ENCODE measurements at regions not wholly inside any gene's neighbourhood (a gene's known extent, or its start where the extent isn't known, plus 50 kb on each side); places are given as distances from the start of the nearest gene placed in this dataset.

GRCh38 chr15:85992224-85992623, 87.4 kb upstream of the AGBL1 start:
- Mint-ChIP-seq H3K9me3 (no peaks in the 10 kb centered on the region), H3K27ac (no peak overlapping the region), H3K4me3 (no peak overlapping the region), H3K36me3 (ENCODE audit: low read depth) (no peaks in the 10 kb centered on the region), H3K4me1 (no peaks in the 10 kb centered on the region), H3K27me3 (peaks cover 2% of the 10 kb centered on the region)
- intact Hi-C loops (cut with micrococcal nuclease) = no loop called here
- no peak for DNase-seq

GRCh38 chr15:85993116-85993515, 86.6 kb upstream of the AGBL1 start:
- no peaks in the 10 kb centered on the region for H3K9me3 Mint-ChIP-seq
- no peaks in the 10 kb centered on the region for H3K36me3 Mint-ChIP-seq (ENCODE audit: low read depth)
- H3K4me1 Mint-ChIP-seq = no peaks in the 10 kb centered on the region
- H3K27me3 Mint-ChIP-seq = peaks cover 2% of the 10 kb centered on the region
- intact Hi-C loops (cut with micrococcal nuclease) = no loop called here
- no peak for DNase-seq
- no peak overlapping the region for H3K4me3 Mint-ChIP-seq
- H3K27ac Mint-ChIP-seq = no peak overlapping the region

- no peak for DNase-seq
- Mint-ChIP-seq H3K27ac (no peak overlapping the region), H3K4me1 (no peaks in the 10 kb centered on the region), H3K27me3 (peaks cover 2% of the 10 kb centered on the region), H3K4me3 (no peak overlapping the region), H3K36me3 (ENCODE audit: low read depth) (no peaks in the 10 kb centered on the region), H3K9me3 (no peaks in the 10 kb centered on the region)
- intact Hi-C loops (cut with micrococcal nuclease) = no loop called here
These were observed 82.1 kb upstream of the AGBL1 start for GRCh38 chr15:85997618-85998017.

GRCh38 chr15:85999658-86000057, 80.0 kb upstream of the AGBL1 start:
- H3K36me3 Mint-ChIP-seq (ENCODE audit: low read depth) = no peaks in the 10 kb centered on the region
- no peak for DNase-seq
- peaks cover 2% of the 10 kb centered on the region for H3K27me3 Mint-ChIP-seq
- no peak overlapping the region for H3K4me3 Mint-ChIP-seq
- no peak overlapping the region for H3K27ac Mint-ChIP-seq
- no peaks in the 10 kb centered on the region for H3K4me1 Mint-ChIP-seq
- intact Hi-C loops (cut with micrococcal nuclease) = no loop called here
- H3K9me3 Mint-ChIP-seq = no peaks in the 10 kb centered on the region

GRCh38 chr15:86001200-86001599, 78.5 kb upstream of the AGBL1 start:
- DNase-seq = no peak
- Mint-ChIP-seq H3K36me3 (ENCODE audit: low read depth) (no peaks in the 10 kb centered on the region), H3K27me3 (peaks cover 2% of the 10 kb centered on the region), H3K4me3 (no peak overlapping the region), H3K9me3 (no peaks in the 10 kb centered on the region), H3K4me1 (no peaks in the 10 kb centered on the region), H3K27ac (no peak overlapping the region)
- intact Hi-C loops (cut with micrococcal nuclease) = no loop called here

GRCh38 chr15:86002444-86002843, 77.2 kb upstream of the AGBL1 start:
- H3K36me3 Mint-ChIP-seq (ENCODE audit: low read depth) = no peaks in the 10 kb centered on the region
- no peak overlapping the region for H3K27ac Mint-ChIP-seq
- peaks cover 2% of the 10 kb centered on the region for H3K27me3 Mint-ChIP-seq
- intact Hi-C loops (cut with micrococcal nuclease) = no loop called here
- DNase-seq = no peak
- H3K4me3 Mint-ChIP-seq = no peak overlapping the region
- no peaks in the 10 kb centered on the region for H3K4me1 Mint-ChIP-seq
- H3K9me3 Mint-ChIP-seq = no peaks in the 10 kb centered on the region

GRCh38 chr15:86004061-86004460, 75.6 kb upstream of the AGBL1 start:
- Mint-ChIP-seq H3K27ac (no peak overlapping the region), H3K27me3 (peaks cover 2% of the 10 kb centered on the region), H3K4me3 (no peak overlapping the region), H3K4me1 (no peaks in the 10 kb centered on the region), H3K36me3 (ENCODE audit: low read depth) (no peaks in the 10 kb centered on the region), H3K9me3 (no peaks in the 10 kb centered on the region)
- no peak for DNase-seq
- intact Hi-C loops (cut with micrococcal nuclease) = no loop called here

GRCh38 chr15:86006546-86006945, 73.1 kb upstream of the AGBL1 start:
- Mint-ChIP-seq H3K27ac (no peak overlapping the region), H3K36me3 (ENCODE audit: low read depth) (no peaks in the 10 kb centered on the region), H3K4me1 (no peaks in the 10 kb centered on the region), H3K4me3 (no peak overlapping the region), H3K9me3 (no peaks in the 10 kb centered on the region), H3K27me3 (peaks cover 2% of the 10 kb centered on the region)
- intact Hi-C loops (cut with micrococcal nuclease) = no loop called here
- DNase-seq = no peak

- no peaks in the 10 kb centered on the region for H3K9me3 Mint-ChIP-seq
- no peaks in the 10 kb centered on the region for H3K27me3 Mint-ChIP-seq
- no peak for DNase-seq
- no peaks in the 10 kb centered on the region for H3K36me3 Mint-ChIP-seq (ENCODE audit: low read depth)
- H3K4me3 Mint-ChIP-seq = no peak overlapping the region
- H3K4me1 Mint-ChIP-seq = no peaks in the 10 kb centered on the region
- intact Hi-C loops (cut with micrococcal nuclease) = loop anchor here (10.0 kb wide), 1 partner anchor 65 kb away; the partner anchor contains the start of gene AGBL1
- H3K27ac Mint-ChIP-seq = no peak overlapping the region
These were observed 69.9 kb upstream of the AGBL1 start for GRCh38 chr15:86009727-86010126.

- Mint-ChIP-seq H3K4me3 (no peak overlapping the region), H3K9me3 (no peaks in the 10 kb centered on the region)
These were observed 69.3 kb upstream of the AGBL1 start for GRCh38 chr15:86010398-86010797.

GRCh38 chr15:86010891-86011290, 68.8 kb upstream of the AGBL1 start:
- Mint-ChIP-seq H3K27me3 (no peaks in the 10 kb centered on the region), H3K9me3 (no peaks in the 10 kb centered on the region), H3K4me1 (no peaks in the 10 kb centered on the region), H3K27ac (no peak overlapping the region), H3K36me3 (ENCODE audit: low read depth) (no peaks in the 10 kb centered on the region), H3K4me3 (no peak overlapping the region)
- intact Hi-C loops (cut with micrococcal nuclease) = loop anchor here (10.0 kb wide), 1 partner anchor 64 kb away; the partner anchor contains the start of gene AGBL1
- DNase-seq = no peak

More at GRCh38 chr15:86010398-86010797, 69.3 kb upstream of the AGBL1 start:
- intact Hi-C loops (cut with micrococcal nuclease) = loop anchor here (10.0 kb wide), 1 partner anchor 64 kb away; the partner anchor contains the start of gene AGBL1
- H3K36me3 Mint-ChIP-seq (ENCODE audit: low read depth) = no peaks in the 10 kb centered on the region
- H3K4me1 Mint-ChIP-seq = no peaks in the 10 kb centered on the region
- DNase-seq = no peak
- no peak overlapping the region for H3K27ac Mint-ChIP-seq
- H3K27me3 Mint-ChIP-seq = no peaks in the 10 kb centered on the region

- no peak overlapping the region for H3K27ac Mint-ChIP-seq
- no peak for DNase-seq
These were observed 65.7 kb upstream of the AGBL1 start for GRCh38 chr15:86014016-86014415.

GRCh38 chr15:86016750-86017149, 62.9 kb upstream of the AGBL1 start:
- H3K27me3 Mint-ChIP-seq = no peaks in the 10 kb centered on the region
- intact Hi-C loops (cut with micrococcal nuclease) = loop anchor here (10.0 kb wide), 1 partner anchor 58 kb away; the partner anchor contains the start of gene AGBL1
- H3K4me1 Mint-ChIP-seq = no peaks in the 10 kb centered on the region
- H3K9me3 Mint-ChIP-seq = no peaks in the 10 kb centered on the region
- no peak overlapping the region for H3K4me3 Mint-ChIP-seq
- H3K36me3 Mint-ChIP-seq (ENCODE audit: low read depth) = no peaks in the 10 kb centered on the region
- no peak overlapping the region for H3K27ac Mint-ChIP-seq
- no peak for DNase-seq

More at GRCh38 chr15:86014016-86014415, 65.7 kb upstream of the AGBL1 start:
- H3K27me3 Mint-ChIP-seq = no peaks in the 10 kb centered on the region
- H3K4me3 Mint-ChIP-seq = no peak overlapping the region
- H3K36me3 Mint-ChIP-seq (ENCODE audit: low read depth) = no peaks in the 10 kb centered on the region
- H3K4me1 Mint-ChIP-seq = no peaks in the 10 kb centered on the region
- no peaks in the 10 kb centered on the region for H3K9me3 Mint-ChIP-seq
- intact Hi-C loops (cut with micrococcal nuclease) = loop anchor here (10.0 kb wide), 1 partner anchor 61 kb away; the partner anchor contains the start of gene AGBL1

GRCh38 chr15:86018679-86019078, 61.0 kb upstream of the AGBL1 start:
- no peaks in the 10 kb centered on the region for H3K4me1 Mint-ChIP-seq
- intact Hi-C loops (cut with micrococcal nuclease) = loop anchor here (10.0 kb wide), 1 partner anchor 56 kb away; the partner anchor contains the start of gene AGBL1

More at GRCh38 chr15:86018679-86019078, 61.0 kb upstream of the AGBL1 start:
- H3K36me3 Mint-ChIP-seq (ENCODE audit: low read depth) = no peaks in the 10 kb centered on the region
- H3K9me3 Mint-ChIP-seq = no peaks in the 10 kb centered on the region
- H3K27ac Mint-ChIP-seq = no peak overlapping the region
- no peaks in the 10 kb centered on the region for H3K27me3 Mint-ChIP-seq
- DNase-seq = no peak
- H3K4me3 Mint-ChIP-seq = no peak overlapping the region
